GM18907 (cell line): ENCODE measurements at regions not wholly inside any gene's neighbourhood (a gene's known extent, or its start where the extent isn't known, plus 50 kb on each side); places are given as distances from the start of the nearest gene placed in this dataset.

Source experiments
- ATAC-seq: cut with Tn5 transposase; IDR thresholded peaks from one replicate; pipeline ENCODE4 v1.9.1; 2021; ENCODE audit warnings: mild to moderate bottlenecking, moderate library complexity; ENCODE audit not compliant: unreplicated experiment

- ATAC-seq, result no peak
These were observed 179.6 kb upstream of the NUDT4 start for GRCh38 chr12:93198086-93198485.

- ATAC-seq, result no peak
These were observed 177.9 kb upstream of the NUDT4 start for GRCh38 chr12:93199831-93200236.

- ATAC-seq, result no peak
These were observed 177.3 kb upstream of the NUDT4 start for GRCh38 chr12:93200291-93200917.

- no peak for ATAC-seq
These were observed 175.7 kb upstream of the NUDT4 start for GRCh38 chr12:93201990-93202389.

GRCh38 chr12:93202688-93203087, 175.0 kb upstream of the NUDT4 start:
- ATAC-seq, result no peak

GRCh38 chr12:93203361-93203760, 174.4 kb upstream of the NUDT4 start:
- no peak for ATAC-seq

GRCh38 chr12:93204896-93205295, 172.8 kb upstream of the NUDT4 start:
- ATAC-seq, result no peak

- ATAC-seq, result no peak
These were observed 172.4 kb upstream of the NUDT4 start for GRCh38 chr12:93205361-93205760.

GRCh38 chr12:93208011-93208410, 169.7 kb upstream of the NUDT4 start:
- ATAC-seq, result no peak

- ATAC-seq, result no peak
These were observed 163.0 kb upstream of the NUDT4 start for GRCh38 chr12:93214523-93215289.

GRCh38 chr12:93215290-93215678, 162.4 kb upstream of the NUDT4 start:
- no peak for ATAC-seq

GRCh38 chr12:93219947-93220346, 157.8 kb upstream of the NUDT4 start:
- ATAC-seq, result no peak

- ATAC-seq, result no peak
These were observed 155.9 kb upstream of the NUDT4 start for GRCh38 chr12:93221841-93222240.

- no peak for ATAC-seq
These were observed 154.0 kb upstream of the NUDT4 start for GRCh38 chr12:93223440-93224426.

GRCh38 chr12:93225094-93225493, 152.6 kb upstream of the NUDT4 start:
- ATAC-seq, result no peak

- ATAC-seq, result no peak
These were observed 151.4 kb upstream of the NUDT4 start for GRCh38 chr12:93226361-93226760.

GRCh38 chr12:93229494-93230325, 148.0 kb upstream of the NUDT4 start:
- ATAC-seq, result no peak

GRCh38 chr12:93230326-93230720, 147.4 kb upstream of the NUDT4 start:
- ATAC-seq, result no peak

- ATAC-seq, result no peak
These were observed 145.8 kb upstream of the NUDT4 start for GRCh38 chr12:93231938-93232337.

- ATAC-seq, result no peak
These were observed 143.1 kb upstream of the NUDT4 start for GRCh38 chr12:93234641-93235040.

- ATAC-seq, result no peak
These were observed 141.8 kb upstream of the NUDT4 start for GRCh38 chr12:93235881-93236280.
